ENCODE measurements at regions not wholly inside any gene's neighbourhood (a gene's known extent, or its start where the extent isn't known, plus 50 kb on each side); places are given as distances from the start of the nearest gene placed in this dataset.

- peak overlapping the region; percentile 75 for H3K27ac ChIP-seq (replicated peaks)
- no peaks in the 10 kb centered on the region for H3K9me3 ChIP-seq (replicated peaks)
- H3K36me3 ChIP-seq, result no peaks in the 10 kb centered on the region
- intact Hi-C loops (cut with micrococcal nuclease), result no loop called here
- H3K27me3 ChIP-seq (ENCODE audit: low read depth), result peaks cover 3% of the 10 kb centered on the region
- H3K4me1 ChIP-seq, result peaks cover 56% of the 10 kb centered on the region
- TF ChIP-seq, protein P1, sequence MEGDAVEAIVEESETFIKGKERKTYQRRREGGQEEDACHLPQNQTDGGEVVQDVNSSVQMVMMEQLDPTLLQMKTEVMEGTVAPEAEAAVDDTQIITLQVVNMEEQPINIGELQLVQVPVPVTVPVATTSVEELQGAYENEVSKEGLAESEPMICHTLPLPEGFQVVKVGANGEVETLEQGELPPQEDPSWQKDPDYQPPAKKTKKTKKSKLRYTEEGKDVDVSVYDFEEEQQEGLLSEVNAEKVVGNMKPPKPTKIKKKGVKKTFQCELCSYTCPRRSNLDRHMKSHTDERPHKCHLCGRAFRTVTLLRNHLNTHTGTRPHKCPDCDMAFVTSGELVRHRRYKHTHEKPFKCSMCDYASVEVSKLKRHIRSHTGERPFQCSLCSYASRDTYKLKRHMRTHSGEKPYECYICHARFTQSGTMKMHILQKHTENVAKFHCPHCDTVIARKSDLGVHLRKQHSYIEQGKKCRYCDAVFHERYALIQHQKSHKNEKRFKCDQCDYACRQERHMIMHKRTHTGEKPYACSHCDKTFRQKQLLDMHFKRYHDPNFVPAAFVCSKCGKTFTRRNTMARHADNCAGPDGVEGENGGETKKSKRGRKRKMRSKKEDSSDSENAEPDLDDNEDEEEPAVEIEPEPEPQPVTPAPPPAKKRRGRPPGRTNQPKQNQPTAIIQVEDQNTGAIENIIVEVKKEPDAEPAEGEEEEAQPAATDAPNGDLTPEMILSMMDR (IDR thresholded peaks at IDR 0.05; ENCODE audit: borderline replicate concordance), result no peak
- H3K4me3 ChIP-seq, result peak overlapping the region; percentile 29
- DNase-seq, result no peak
Observed at GRCh38 chr17:77676237-77676661, 282.3 kb upstream of the TNRC6C start.

GRCh38 chr17:77677211-77677610 is 281.3 kb upstream of the TNRC6C start:
- Histone ChIP-seq H3K27ac (replicated peaks) (peak overlapping the region; percentile 75), H3K4me1 (peaks cover 65% of the 10 kb centered on the region), H3K36me3 (no peaks in the 10 kb centered on the region), H3K4me3 (peak overlapping the region; percentile 14), H3K9me3 (replicated peaks) (no peaks in the 10 kb centered on the region), H3K27me3 (ENCODE audit: low read depth) (peaks cover 3% of the 10 kb centered on the region)
- TF ChIP-seq, protein P1 (IDR thresholded peaks at IDR 0.05; ENCODE audit: borderline replicate concordance), result no peak
- intact Hi-C loops (cut with micrococcal nuclease), result no loop called here
- DNase-seq, result peak; percentile 43

DNA sequence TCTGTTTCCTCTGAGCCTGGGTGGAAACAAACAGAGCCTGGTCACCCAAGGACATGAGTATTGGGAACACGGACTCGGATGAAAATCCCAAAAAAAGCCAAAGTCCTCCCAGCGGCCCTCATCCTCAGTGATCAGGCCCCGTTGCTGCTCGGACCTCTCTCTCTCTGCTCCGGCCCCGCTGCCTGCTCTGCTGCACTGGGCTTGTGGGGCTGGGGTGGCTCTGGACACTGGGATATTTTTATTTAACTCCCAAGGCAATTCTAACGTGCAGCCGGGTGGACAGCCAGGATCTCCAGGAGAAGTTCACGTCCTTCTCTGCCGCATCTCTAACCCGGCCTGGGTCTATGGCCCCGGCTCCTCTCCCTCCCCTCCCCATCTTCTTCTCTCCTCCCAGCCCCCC is 280.9 kb upstream of the TNRC6C start:
- H3K4me1 ChIP-seq, result peaks cover 69% of the 10 kb centered on the region
- DNase-seq, result peak; percentile 36
- TF ChIP-seq, protein P1 (IDR thresholded peaks at IDR 0.05; ENCODE audit: borderline replicate concordance), result no peak
- no peaks in the 10 kb centered on the region for H3K9me3 ChIP-seq (replicated peaks)
- no peaks in the 10 kb centered on the region for H3K36me3 ChIP-seq
- H3K27ac ChIP-seq (replicated peaks), result peak overlapping the region; percentile 75
- peaks cover 3% of the 10 kb centered on the region for H3K27me3 ChIP-seq (ENCODE audit: low read depth)
- peak overlapping the region; percentile 14 for H3K4me3 ChIP-seq
- intact Hi-C loops (cut with micrococcal nuclease), result no loop called here

DNA sequence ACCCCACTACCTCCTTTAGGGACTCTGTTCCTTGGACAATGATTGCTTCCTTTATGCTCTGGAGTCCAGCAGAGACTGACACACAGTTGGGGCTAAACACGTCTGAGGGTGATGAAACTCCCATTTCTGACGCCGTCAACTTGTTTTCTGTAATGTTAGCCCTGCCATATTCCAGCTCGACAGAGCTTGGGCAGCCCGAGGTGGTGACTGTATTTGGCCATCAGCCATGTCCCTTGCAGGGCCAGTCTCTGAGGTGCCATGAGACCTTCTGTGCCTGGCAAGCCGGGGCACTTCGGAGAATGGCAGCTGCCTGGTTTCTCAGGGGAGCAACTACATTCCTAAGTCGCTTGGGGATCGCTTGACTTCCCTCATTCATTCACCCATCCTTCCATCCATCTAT is 278.9 kb upstream of the TNRC6C start:
- H3K27me3 ChIP-seq (ENCODE audit: low read depth), result peaks cover 3% of the 10 kb centered on the region
- peak overlapping the region; percentile 75 for H3K27ac ChIP-seq (replicated peaks)
- no peak for DNase-seq
- intact Hi-C loops (cut with micrococcal nuclease), result no loop called here
- H3K9me3 ChIP-seq (replicated peaks), result no peaks in the 10 kb centered on the region
- no peak overlapping the region for H3K4me3 ChIP-seq
- no peaks in the 10 kb centered on the region for H3K36me3 ChIP-seq
- H3K4me1 ChIP-seq, result peaks cover 69% of the 10 kb centered on the region
- TF ChIP-seq, protein P1 (IDR thresholded peaks at IDR 0.05; ENCODE audit: borderline replicate concordance), result no peak

DNA sequence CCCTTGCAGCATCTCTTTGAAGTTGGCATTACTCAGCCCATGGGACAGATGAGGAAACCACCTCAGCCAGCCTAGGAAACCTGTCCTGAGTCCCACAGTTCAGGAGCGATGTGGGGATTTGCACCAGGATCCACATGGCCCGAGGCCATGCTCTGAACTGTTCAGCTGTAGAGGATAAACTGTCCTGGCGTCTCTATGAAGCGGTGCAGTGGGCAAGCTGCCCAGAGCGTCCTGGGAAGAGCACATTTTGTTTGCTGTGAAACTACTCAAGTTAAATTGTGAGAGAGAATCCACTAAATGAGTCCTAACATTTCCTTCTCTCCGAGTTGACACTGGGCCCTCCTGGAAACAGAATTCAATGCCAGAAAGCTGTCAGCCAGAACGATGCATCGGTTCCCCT is 276.6 kb upstream of the TNRC6C start:
- TF ChIP-seq, protein P1 (IDR thresholded peaks at IDR 0.05; ENCODE audit: borderline replicate concordance), result peak; percentile 45
- peak; percentile 86 for DNase-seq
- intact Hi-C loops (cut with micrococcal nuclease), result no loop called here
- Histone ChIP-seq H3K4me1 (peaks cover 53% of the 10 kb centered on the region), H3K36me3 (no peaks in the 10 kb centered on the region), H3K9me3 (replicated peaks) (no peaks in the 10 kb centered on the region), H3K27ac (replicated peaks) (peak overlapping the region; percentile 79), H3K27me3 (ENCODE audit: low read depth) (peaks cover 3% of the 10 kb centered on the region), H3K4me3 (no peak overlapping the region)

Data from left ventricle myocardium inferior (tissue), 1 donor.